Kidney (tissue), 13 donors: ENCODE measurements at regions not wholly inside any gene's neighbourhood (a gene's known extent, or its start where the extent isn't known, plus 50 kb on each side); places are given as distances from the start of the nearest gene placed in this dataset.
A peak's percentile ranks its signal among the peaks of the same experiment; 100 is the strongest.

Experiments used
- DNase-seq, 5 donors: peaks; one replicate each; pipeline ENCODE4 v3.0.0-alpha.2; 2013 to 2020
- FAIRE-seq: peaks from 2 replicates; lab custom pipeline; 2012; peaks lifted over from hg19 to GRCh38; lab: Jason Lieb, UNC
- H3K27ac ChIP-seq, 2 donors: one replicate each; pipeline ENCODE4 v1.7.0; 2013; ENCODE audit warnings: low read depth in 2 of 2, low read length in 2 of 2, inconsistent platforms in 1 of 2
- H3K27me3 ChIP-seq: one replicate; pipeline ENCODE4 v1.7.1; 2013; ENCODE audit warnings: low read length, inconsistent platforms; ENCODE audit not compliant: control insufficient read depth, insufficient read depth
- H3K36me3 ChIP-seq, 3 donors: one replicate each; pipeline versions ENCODE4 v1.7.0 to v1.7.1; 2013; ENCODE audit warnings: low read length in 3 of 3, control low read depth in 1 of 3, inconsistent platforms in 1 of 3; ENCODE audit not compliant: insufficient read depth in 3 of 3, control insufficient read depth in 2 of 3
- H3K4me1 ChIP-seq, 3 donors: one replicate each; pipeline versions ENCODE4 v1.7.0 to v1.7.1; 2013; ENCODE audit warnings: low read length in 3 of 3, inconsistent platforms in 1 of 3, low read depth in 1 of 3; ENCODE audit not compliant: control insufficient read depth in 2 of 3, insufficient read depth in 2 of 3
- H3K4me3 ChIP-seq, 3 donors: one replicate each; pipeline versions ENCODE4 v1.7.0 to v1.8.1; 2013; ENCODE audit warnings: low read length in 3 of 3, control low read depth in 1 of 3, inconsistent platforms in 1 of 3
- H3K9ac ChIP-seq, 3 donors: one replicate each; pipeline versions ENCODE4 v1.7.0 to v1.7.1; 2013; ENCODE audit warnings: low read length in 3 of 3, control low read depth in 1 of 3, inconsistent platforms in 1 of 3
- H3K9me3 ChIP-seq, 3 donors: one replicate each; pipeline versions ENCODE4 v1.7.0 to v1.7.1; 2013; ENCODE audit warnings: low read length in 3 of 3, control low read depth in 1 of 3, inconsistent platforms in 1 of 3; ENCODE audit not compliant: control insufficient read depth in 2 of 3, insufficient read depth in 1 of 3
- CTCF ChIP-seq: IDR thresholded peaks from 3 replicates; pipeline ENCODE4 v1.5.1; 2012; ENCODE audit warnings: mild to moderate bottlenecking, moderate library complexity, borderline replicate concordance; ENCODE audit not compliant: insufficient read depth; ENCODE audit errors: extremely low read depth
- intact Hi-C: fragments of 100-400 bp; cut with DNase I; formaldehyde crosslinking; loops from one replicate; pipeline ENCODE4 v1.11.1; 2022
- donor health status: control.
- donor health status: control.
- donor health status: control.
- donor health status: control.
- donor health status: control.
- donor health status: DM: yes; HTN: yes; CAD: no.
- donor health status: Normal renal cell carcinoma (clear cell type).

GRCh38 chr2:236696834-236697233 lies 127.2 kb downstream of the ACKR3 start:
- Histone ChIP-seq H3K36me3 (no peaks in the 10 kb centered on the region), H3K9me3 (no peaks in the 10 kb centered on the region), H3K9ac (no peak overlapping the region), H3K4me3 (no peak overlapping the region), H3K27me3 (no peaks in the 10 kb centered on the region), H3K27ac (no peak overlapping the region), H3K4me1 (no peaks in the 10 kb centered on the region)
- peak in 1 of 5 donors; percentile 4 for DNase-seq
- intact Hi-C loops = no loop called here
- no peak for TF ChIP-seq CTCF
- no peak for FAIRE-seq

- intact Hi-C loops = no loop called here
- Histone ChIP-seq H3K27ac (no peak overlapping the region), H3K9ac (no peak overlapping the region), H3K9me3 (no peaks in the 10 kb centered on the region), H3K4me1 (no peaks in the 10 kb centered on the region), H3K27me3 (no peaks in the 10 kb centered on the region), H3K4me3 (no peak overlapping the region), H3K36me3 (no peaks in the 10 kb centered on the region)
- TF ChIP-seq CTCF = no peak
- DNase-seq (peak in 1 of 5 donors; percentile 18), FAIRE-seq (no peak)
Observed at GRCh38 chr2:236698016-236698627, 128.5 kb downstream of the ACKR3 start.

- no peak for FAIRE-seq
Observed at GRCh38 chr2:236700703-236701102, 131.1 kb downstream of the ACKR3 start.

More at GRCh38 chr2:236700703-236701102, 131.1 kb downstream of the ACKR3 start:
- H3K27me3 ChIP-seq = no peaks in the 10 kb centered on the region
- H3K4me1 ChIP-seq = no peaks in the 10 kb centered on the region
- no peaks in the 10 kb centered on the region for H3K36me3 ChIP-seq
- no peak for TF ChIP-seq CTCF
- no peaks in the 10 kb centered on the region for H3K9me3 ChIP-seq
- intact Hi-C loops = no loop called here
- peak in 1 of 5 donors; percentile 9 for DNase-seq
- H3K9ac ChIP-seq = no peak overlapping the region
- no peak overlapping the region for H3K4me3 ChIP-seq
- no peak overlapping the region for H3K27ac ChIP-seq
